NCI-H146 treated with DMSO at 0.1 percent for 48 hours (cell line): ENCODE measurements at regions not wholly inside any gene's neighbourhood (a gene's known extent, or its start where the extent isn't known, plus 50 kb on each side); places are given as distances from the start of the nearest gene placed in this dataset.
"Not testable (repeated sequence)": the region's sequence is repeated elsewhere in the genome, so short reads cannot be mapped to it uniquely, and the experiment has no call there.

Experiments
- DNase-seq: peaks from one replicate; lab custom pipeline; 2025; ENCODE audit not compliant: unreplicated experiment; lab: John Stamatoyannopoulos, UW

DNA sequence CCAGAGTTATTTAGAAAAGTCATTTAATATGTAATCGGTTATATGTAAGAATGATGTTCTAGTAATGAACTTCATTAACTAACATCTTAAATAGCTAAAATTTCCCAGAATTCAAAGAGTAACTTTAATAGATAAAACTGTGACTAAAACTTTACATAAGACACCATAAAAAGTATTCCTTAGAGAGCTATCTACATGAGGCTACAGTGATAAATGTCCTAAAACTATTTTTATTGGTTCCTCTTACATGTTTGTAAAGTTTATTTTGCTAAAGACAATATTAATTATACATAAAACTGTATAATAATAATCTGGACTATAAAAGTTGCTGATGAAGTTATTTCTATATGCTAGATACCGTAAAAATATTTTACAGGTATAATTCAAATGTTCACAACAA, 897.7 kb upstream of the EPHA5 start:
- DNase-seq: no peak

GRCh38 chr4:66567551-66567950, 897.3 kb upstream of the EPHA5 start:
- no peak for DNase-seq

GRCh38 chr4:66565801-66566200, 895.5 kb upstream of the EPHA5 start:
- no peak for DNase-seq

- DNase-seq: no peak
Observed at GRCh38 chr4:66564901-66565651, 894.8 kb upstream of the EPHA5 start.

DNA sequence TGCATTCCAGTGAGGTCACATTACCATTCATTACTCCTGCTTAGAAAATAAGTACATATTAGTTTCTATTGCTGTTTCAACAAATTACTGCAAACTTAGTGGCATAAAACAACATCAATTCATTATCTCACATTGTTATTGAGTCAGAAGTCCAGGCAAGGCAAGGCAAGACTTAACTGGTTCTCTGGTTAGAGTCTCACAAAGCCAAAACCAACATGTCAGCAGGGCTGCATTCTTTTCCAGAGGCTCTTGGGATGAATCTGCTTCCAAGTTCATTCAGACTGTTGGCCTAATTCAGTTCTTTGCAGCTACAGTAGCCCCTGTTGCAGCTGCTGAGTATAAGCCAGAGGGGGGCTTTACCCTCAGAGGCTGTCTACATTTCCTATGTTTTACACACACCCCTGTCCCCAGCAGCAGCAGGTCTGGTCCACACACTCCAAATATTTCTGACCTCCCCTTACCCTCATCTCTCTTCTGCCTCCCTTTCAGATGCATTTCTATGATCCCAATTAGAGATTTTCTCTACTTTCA, 892.1 kb upstream of the EPHA5 start:
- no peak for DNase-seq

GRCh38 chr4:66561465-66562053, 891.3 kb upstream of the EPHA5 start:
- not testable (repeated sequence) for DNase-seq

GRCh38 chr4:66558651-66559050, 888.4 kb upstream of the EPHA5 start:
- DNase-seq: no peak

GRCh38 chr4:66556651-66557278, 886.5 kb upstream of the EPHA5 start:
- no peak for DNase-seq

GRCh38 chr4:66555301-66555700, 885.0 kb upstream of the EPHA5 start:
- DNase-seq: no peak

- DNase-seq: no peak
Observed at GRCh38 chr4:66554826-66555225, 884.5 kb upstream of the EPHA5 start.

GRCh38 chr4:66545301-66545700, 875.0 kb upstream of the EPHA5 start:
- not testable (repeated sequence) for DNase-seq

- DNase-seq: no peak
Observed at GRCh38 chr4:66544281-66544680, 874.0 kb upstream of the EPHA5 start.

DNA sequence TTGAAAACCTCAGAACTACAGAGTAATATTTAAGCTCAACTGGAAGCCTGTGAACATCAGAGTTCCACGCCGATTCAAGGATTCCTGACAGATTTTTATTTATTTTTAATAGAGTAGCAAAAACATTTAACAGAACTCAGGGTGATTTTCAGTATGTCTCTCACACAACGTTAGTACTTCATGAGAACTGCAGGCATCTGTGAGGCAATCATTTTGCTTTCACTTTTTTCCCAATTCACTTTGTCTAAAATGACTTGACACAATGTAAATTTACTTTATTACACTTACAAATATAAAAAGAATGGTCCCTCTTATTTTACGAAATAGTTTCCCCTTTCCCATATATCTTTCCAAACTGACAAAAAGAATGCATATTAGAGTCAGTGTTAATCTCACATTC, 869.5 kb upstream of the EPHA5 start:
- DNase-seq: no peak

- no peak for DNase-seq
Observed at GRCh38 chr4:66524781-66525180, 854.5 kb upstream of the EPHA5 start.

GRCh38 chr4:66522244-66522643, 852.0 kb upstream of the EPHA5 start:
- no peak for DNase-seq

DNA sequence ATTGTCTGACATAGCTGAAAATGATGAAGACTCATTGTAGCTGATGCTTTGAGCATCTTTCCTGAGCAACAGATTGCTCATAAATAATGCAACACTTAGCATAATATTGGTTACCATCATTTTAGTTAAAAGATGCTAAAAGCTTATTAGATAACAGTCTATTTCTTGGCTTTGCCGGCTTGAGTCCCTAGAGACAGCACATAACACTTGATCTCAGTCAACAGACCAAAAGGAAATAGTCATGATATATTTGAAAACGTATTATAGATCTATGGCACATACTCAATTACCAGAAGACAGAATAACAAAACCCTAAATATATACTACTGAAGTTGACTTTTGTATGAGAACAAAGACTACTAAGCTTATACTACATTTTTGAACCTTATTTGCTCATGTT, 846.7 kb upstream of the EPHA5 start:
- DNase-seq: no peak

DNA sequence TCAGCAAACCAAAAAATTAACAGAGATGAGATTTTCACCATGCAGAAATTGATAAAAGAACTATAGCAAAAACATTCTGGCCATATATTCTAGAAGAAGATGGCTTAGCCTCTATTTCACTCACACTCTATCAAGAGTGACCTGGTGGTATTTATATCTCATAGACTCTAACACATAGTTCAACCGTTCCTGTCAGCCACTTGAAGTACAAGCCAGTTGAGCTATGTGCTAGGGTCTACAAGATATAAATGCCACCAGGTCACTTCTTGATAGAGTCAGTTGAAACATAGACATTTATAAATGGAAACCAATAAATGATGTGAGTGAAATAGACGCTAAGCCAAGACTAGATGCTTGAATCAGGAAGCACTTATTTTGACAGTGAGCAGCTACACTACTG, 836.7 kb upstream of the EPHA5 start:
- no peak for DNase-seq

DNA sequence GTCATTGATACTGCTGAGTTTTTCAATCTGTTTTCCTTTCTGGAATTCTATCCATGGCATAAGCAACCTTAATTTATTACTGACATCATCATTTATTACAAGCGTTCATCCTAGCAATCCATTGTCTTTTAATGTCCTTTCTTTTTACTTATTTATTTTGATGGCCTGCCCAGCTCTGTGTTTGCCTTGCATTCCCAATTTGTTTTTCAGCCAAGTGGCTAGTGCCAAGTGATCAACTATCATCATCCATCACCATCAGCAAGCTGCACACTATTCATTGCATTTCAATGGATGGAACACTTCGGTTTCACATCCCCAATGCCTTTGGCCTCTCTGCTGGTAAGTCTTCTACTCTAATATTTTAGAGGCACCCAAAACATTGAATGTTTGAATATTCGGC, 831.7 kb upstream of the EPHA5 start:
- DNase-seq: no peak

GRCh38 chr4:66490729-66491128, 820.4 kb upstream of the EPHA5 start:
- DNase-seq: no peak

- DNase-seq: no peak
Observed at GRCh38 chr4:66489783-66490452, 819.6 kb upstream of the EPHA5 start.

DNA sequence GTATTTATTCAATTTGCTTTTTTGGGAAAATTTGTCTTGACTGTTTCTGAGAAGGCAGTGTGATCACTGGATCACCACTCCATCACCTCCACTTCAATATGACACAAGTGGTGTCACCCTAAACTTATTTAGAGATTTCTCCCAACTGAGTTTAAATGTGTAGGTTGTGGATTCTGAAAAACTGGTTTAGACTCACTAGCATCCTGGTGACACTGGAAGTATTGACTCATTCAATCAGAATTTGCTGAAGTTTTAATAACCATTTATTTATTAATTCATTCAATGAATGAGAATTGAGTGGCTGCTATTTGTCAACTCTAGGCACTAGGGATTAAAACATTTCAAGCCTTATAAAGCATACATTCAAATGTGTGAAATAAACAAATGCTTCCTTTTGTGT, 819.1 kb upstream of the EPHA5 start:
- DNase-seq: no peak

- no peak for DNase-seq
Observed at GRCh38 chr4:66486068-66486467, 815.8 kb upstream of the EPHA5 start.
